Left ventricle myocardium superior (tissue), 1 donor: ENCODE measurements at regions not wholly inside any gene's neighbourhood (a gene's known extent, or its start where the extent isn't known, plus 50 kb on each side); places are given as distances from the start of the nearest gene placed in this dataset.
"Not testable (repeated sequence)": the region's sequence is repeated elsewhere in the genome, so short reads cannot be mapped to it uniquely, and the experiment has no call there.

Experiments used
- ATAC-seq: fragments of 200-7000 bp; cut with Tn5 transposase; one replicate; pipeline ENCODE4 v1.9.1; 2020; ENCODE audit warnings: mild to moderate bottlenecking, moderate library complexity
- DNase-seq: peaks from one replicate; pipeline ENCODE4 v3.0.0-alpha.2; 2020
- intact Hi-C: fragments of 100-400 bp; cut with micrococcal nuclease; formaldehyde crosslinking; loops from one replicate; pipeline ENCODE4 v1.11.0; 2022
- microRNA-seq: library from miRNA; unstranded; fragments of <30 nt; microRNA quantifications from one replicate; pipeline ENCODE4 v1.2.0, GENCODE V29; 2020; ENCODE audit warnings: borderline number of aligned reads
- donor health status: DM: no; HTN: yes; CAD: no; lungs with severe emphysema.

GRCh38 chr3:44130249-44130648 is 111.4 kb upstream of the TOPAZ1 start:
- no peak for ATAC-seq
- DNase-seq: no peak
- intact Hi-C loops: no loop called here

- intact Hi-C loops: no loop called here
- ATAC-seq: no peak
- DNase-seq: no peak
These were observed 109.6 kb upstream of the TOPAZ1 start for GRCh38 chr3:44132061-44132460.

- ATAC-seq: no peak
- no peak for DNase-seq
- intact Hi-C loops: no loop called here
These were observed 109.1 kb upstream of the TOPAZ1 start for GRCh38 chr3:44132593-44132992.

GRCh38 chr3:44136421-44136820 is 105.3 kb upstream of the TOPAZ1 start:
- ATAC-seq (no peak), DNase-seq (no peak)
- intact Hi-C loops: no loop called here

GRCh38 chr3:44146073-44146472 is 95.6 kb upstream of the TOPAZ1 start:
- intact Hi-C loops: no loop called here
- no peak for DNase-seq
- ATAC-seq: no peak

GRCh38 chr3:44159696-44160300 is 81.9 kb upstream of the TOPAZ1 start:
- no peak for DNase-seq
- ATAC-seq: no peak
- intact Hi-C loops: no loop called here

- ATAC-seq (no peak), DNase-seq (no peak)
- intact Hi-C loops: no loop called here
These were observed 80.9 kb upstream of the TOPAZ1 start for GRCh38 chr3:44160818-44161217.

- intact Hi-C loops: no loop called here
- ATAC-seq (no peak), DNase-seq (no peak)
These were observed 69.8 kb upstream of the TOPAZ1 start for GRCh38 chr3:44171891-44172290.

GRCh38 chr3:44172701-44173100 is 69.0 kb upstream of the TOPAZ1 start:
- intact Hi-C loops, DNase-seq, ATAC-seq: not testable (repeated sequence)

GRCh38 chr3:44173263-44173662 is 68.4 kb upstream of the TOPAZ1 start:
- no peak for DNase-seq
- no peak for ATAC-seq
- intact Hi-C loops: no loop called here

GRCh38 chr3:44175070-44175469 is 66.6 kb upstream of the TOPAZ1 start:
- ATAC-seq: no peak
- intact Hi-C loops: no loop called here
- no peak for DNase-seq

GRCh38 chr3:44179246-44179645 is 62.4 kb upstream of the TOPAZ1 start:
- intact Hi-C loops: no loop called here
- DNase-seq (no peak), ATAC-seq (no peak)

GRCh38 chr3:44184319-44184953 is 57.2 kb upstream of the TOPAZ1 start:
- DNase-seq: no peak
- intact Hi-C loops: no loop called here
- no peak for ATAC-seq

GRCh38 chr3:44185396-44185915 is 56.2 kb upstream of the TOPAZ1 start:
- DNase-seq (no peak), ATAC-seq (no peak)
- intact Hi-C loops: no loop called here

GRCh38 chr3:44186111-44186672 is 55.5 kb upstream of the TOPAZ1 start:
- ATAC-seq (no peak), DNase-seq (no peak)
- intact Hi-C loops: no loop called here

GRCh38 chr3:44186712-44187111 is 55.0 kb upstream of the TOPAZ1 start:
- ATAC-seq: no peak
- intact Hi-C loops: no loop called here
- DNase-seq: no peak

Small RNAs in the stretch of these regions (microRNA-seq; reads per million reads assigned to microRNA genes)
- gene MIR138-1: 8.8 reads per million
